ENCODE measurements at regions not wholly inside any gene's neighbourhood (a gene's known extent, or its start where the extent isn't known, plus 50 kb on each side); places are given as distances from the start of the nearest gene placed in this dataset.

DNA sequence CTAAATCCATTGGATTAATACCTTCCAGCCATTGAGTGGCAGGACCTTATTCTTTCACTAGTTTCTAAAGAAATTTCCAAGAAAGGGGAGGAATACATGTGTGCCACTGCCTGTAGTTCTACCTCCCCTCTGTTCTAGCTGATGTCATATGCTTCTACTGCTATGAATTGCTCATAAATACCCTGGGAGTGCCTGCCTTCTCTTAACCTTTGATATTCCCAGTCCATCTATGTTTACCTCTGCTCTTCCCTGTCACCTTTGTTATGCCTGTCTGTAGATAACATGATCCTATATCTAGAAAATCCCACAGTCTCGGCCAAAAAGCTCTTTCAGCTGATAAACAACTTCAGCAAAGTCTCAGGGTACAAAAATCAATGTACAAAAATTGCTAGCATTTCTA lies 486.9 kb upstream of the ARRDC4 start:
- TF ChIP-seq, protein P1, sequence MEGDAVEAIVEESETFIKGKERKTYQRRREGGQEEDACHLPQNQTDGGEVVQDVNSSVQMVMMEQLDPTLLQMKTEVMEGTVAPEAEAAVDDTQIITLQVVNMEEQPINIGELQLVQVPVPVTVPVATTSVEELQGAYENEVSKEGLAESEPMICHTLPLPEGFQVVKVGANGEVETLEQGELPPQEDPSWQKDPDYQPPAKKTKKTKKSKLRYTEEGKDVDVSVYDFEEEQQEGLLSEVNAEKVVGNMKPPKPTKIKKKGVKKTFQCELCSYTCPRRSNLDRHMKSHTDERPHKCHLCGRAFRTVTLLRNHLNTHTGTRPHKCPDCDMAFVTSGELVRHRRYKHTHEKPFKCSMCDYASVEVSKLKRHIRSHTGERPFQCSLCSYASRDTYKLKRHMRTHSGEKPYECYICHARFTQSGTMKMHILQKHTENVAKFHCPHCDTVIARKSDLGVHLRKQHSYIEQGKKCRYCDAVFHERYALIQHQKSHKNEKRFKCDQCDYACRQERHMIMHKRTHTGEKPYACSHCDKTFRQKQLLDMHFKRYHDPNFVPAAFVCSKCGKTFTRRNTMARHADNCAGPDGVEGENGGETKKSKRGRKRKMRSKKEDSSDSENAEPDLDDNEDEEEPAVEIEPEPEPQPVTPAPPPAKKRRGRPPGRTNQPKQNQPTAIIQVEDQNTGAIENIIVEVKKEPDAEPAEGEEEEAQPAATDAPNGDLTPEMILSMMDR (IDR thresholded peaks at IDR 0.05) = no peak

DNA sequence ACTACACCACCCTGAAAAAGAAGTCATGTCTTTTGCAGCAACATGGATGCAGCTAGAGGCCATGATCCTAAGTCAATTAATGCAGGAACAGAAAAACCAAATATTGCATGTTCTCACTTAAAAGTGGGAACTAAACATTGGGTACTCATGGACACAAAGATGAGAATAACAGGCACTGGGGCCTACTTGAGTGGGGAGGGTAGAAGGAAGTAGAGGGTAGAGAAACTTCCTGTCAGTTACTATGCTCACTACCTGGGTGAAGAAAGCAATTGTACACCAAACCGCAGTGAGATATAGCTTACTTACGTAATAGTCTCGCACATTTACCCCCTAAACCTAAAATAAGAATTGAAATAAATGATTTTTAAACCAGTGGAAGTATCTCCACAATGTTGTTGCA lies 480.5 kb upstream of the ARRDC4 start:
- TF ChIP-seq, protein P1 (IDR thresholded peaks at IDR 0.05) = no peak

DNA sequence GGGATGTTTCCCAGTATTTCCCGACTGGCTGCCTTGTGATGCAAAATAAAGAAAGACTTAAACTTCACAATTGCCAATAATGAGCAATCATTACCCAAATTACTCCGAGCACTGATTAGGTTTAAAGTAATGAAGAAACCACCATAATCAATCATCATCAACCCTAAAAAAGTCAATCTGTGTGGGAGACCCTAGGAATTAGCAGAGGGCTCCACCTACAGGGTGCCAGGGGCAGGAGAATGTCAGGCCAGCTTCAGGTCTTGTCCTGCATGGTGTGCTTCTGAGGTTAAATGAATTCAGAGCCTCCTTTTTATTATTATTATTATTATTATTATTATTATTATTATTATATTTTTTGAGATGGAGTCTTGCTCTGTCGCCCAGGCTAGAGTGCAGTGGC lies 478.0 kb upstream of the ARRDC4 start:
- TF ChIP-seq, protein P1 (IDR thresholded peaks at IDR 0.05) = no peak

DNA sequence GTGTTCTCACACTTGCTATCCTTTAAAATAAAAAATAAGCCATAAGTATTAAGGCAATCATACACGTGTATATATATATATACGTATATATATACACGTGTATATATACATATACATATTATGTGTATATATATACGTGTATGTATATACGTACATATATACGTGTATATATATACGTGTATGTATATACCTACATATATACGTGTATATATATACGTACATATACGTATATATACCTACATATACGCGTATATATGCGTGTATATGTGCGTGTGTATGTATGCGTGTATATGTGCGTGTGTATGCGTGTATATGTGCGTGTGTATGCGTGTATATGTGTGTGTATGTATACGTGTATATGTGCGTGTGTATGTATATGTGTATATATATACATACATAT lies 477.3 kb upstream of the ARRDC4 start:
- TF ChIP-seq, protein P1 (IDR thresholded peaks at IDR 0.05) = no peak

DNA sequence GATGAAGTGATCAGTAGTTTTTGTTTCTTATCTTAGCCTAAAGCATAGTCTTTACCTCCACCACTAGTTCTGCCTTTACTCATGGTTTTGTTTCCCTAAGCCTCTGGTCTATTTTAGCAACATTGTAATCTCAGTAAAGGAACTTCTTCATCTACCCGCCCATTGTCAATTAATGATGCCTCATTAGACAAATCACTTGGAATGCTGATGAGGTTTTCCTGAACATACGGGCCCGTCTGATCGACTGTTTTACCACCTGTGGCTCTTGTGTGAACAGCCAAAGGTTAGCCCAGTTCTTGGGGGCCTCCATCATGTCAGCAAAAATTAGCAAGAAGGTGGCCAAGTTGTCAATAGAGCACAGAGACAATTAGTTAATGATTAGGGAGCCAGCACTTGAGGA lies 470.1 kb upstream of the ARRDC4 start:
- TF ChIP-seq, protein P1 (IDR thresholded peaks at IDR 0.05) = no peak

DNA sequence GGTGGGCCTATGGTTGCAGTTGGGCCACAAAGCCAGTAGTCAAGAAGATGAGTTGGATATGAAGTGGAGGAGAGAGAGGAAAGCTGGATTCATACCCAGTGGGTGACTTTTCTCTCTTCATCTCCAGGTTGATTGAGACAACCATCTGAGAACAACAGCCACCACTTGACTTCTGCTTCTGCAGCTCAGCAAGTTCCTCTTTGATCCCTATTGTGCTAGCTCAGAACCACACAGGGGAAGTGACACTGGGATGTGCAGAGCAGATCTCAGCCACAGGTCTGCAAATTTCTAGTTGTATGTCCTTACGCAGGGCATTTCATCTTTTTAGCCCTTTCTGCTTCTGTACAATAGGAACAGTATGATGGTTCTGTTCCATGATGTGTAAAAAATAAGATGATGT lies 459.2 kb upstream of the ARRDC4 start:
- TF ChIP-seq, protein P1 (IDR thresholded peaks at IDR 0.05) = no peak

DNA sequence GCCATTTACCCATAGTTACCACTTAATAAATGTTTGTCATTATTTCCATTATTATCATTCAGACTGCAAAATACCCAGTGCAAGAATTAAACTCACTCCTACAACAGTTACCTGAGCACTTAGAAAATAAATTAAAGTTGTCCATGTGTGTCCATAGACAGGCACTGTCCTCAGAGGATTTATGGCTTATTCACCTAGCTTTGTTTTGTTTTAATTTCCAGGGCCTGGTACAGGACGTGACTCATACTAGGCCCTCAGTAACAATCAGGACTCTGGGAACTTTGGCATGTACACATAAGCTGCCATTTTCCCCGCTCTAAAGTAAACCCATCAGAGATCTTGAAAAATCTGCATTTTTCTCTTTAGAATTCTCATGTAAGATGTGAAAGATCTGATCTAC lies 458.5 kb upstream of the ARRDC4 start:
- TF ChIP-seq, protein P1 (IDR thresholded peaks at IDR 0.05) = no peak

DNA sequence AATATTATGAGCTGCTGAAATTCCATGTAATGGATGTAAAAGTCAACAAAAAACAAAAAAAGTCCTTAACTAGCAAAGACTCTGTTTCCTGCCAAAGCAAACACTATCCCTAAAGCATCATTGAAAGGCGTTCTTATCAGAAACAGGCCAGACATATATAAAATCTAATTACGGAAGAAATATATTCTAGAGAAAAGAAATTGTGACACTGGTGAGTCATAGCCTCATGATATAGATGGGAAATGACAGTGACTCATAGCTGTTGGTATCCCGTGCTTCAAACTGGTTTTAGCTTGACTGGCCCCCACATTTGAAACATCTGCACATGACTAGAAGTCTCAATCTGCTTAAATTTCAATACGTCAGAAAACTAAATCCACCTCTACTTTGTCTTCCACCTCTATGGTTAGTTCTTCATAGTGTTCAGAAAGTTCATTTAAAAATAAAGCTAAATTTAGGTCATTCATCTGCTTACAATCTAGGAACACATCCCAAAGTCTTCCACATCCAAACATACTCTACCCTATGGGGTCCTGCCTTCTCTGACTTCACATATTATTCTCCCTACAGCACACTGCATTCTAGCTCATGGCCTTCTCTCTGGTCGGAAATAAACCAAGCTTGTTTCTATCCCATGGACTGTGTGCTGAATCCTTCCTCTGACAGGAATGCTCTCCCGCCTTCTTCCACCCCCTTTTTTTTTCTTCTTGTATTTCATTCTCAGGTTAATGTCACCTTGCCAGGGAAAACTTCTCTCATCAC lies 456.3 kb upstream of the ARRDC4 start:
- TF ChIP-seq, protein P1 (IDR thresholded peaks at IDR 0.05) = no peak

Measured in LNCAP (cell line).